Parathyroid adenoma (tissue), 2 donors: ENCODE measurements at regions not wholly inside any gene's neighbourhood (a gene's known extent, or its start where the extent isn't known, plus 50 kb on each side); places are given as distances from the start of the nearest gene placed in this dataset.

Experiments used
- H2AFZ ChIP-seq: fragments of 300-600 bp; sonication (generic); one replicate; pipeline ENCODE4 v1.7.0; 2017; ENCODE audit warnings: antibody characterized with exemption, mild to moderate bottlenecking
- H3K27ac ChIP-seq: fragments of 300-600 bp; sonication (generic); one replicate; pipeline ENCODE4 v1.7.0; 2017
- H3K27me3 ChIP-seq: fragments of 300-600 bp; sonication (generic); one replicate; pipeline ENCODE4 v1.7.0; 2017; ENCODE audit warnings: low read length; ENCODE audit not compliant: control insufficient read depth, insufficient read depth
- H3K36me3 ChIP-seq: fragments of 300-600 bp; sonication (generic); one replicate; pipeline ENCODE4 v1.7.0; 2017; ENCODE audit warnings: low read length; ENCODE audit not compliant: control insufficient read depth, insufficient read depth
- H3K4me1 ChIP-seq: fragments of 300-600 bp; sonication (generic); one replicate; pipeline ENCODE4 v1.7.0; 2017; ENCODE audit warnings: control low read depth
- H3K4me2 ChIP-seq: fragments of 300-600 bp; sonication (generic); one replicate; pipeline ENCODE4 v1.7.0; 2017; ENCODE audit warnings: low read length
- H3K4me3 ChIP-seq: fragments of 300-600 bp; sonication (generic); one replicate; pipeline ENCODE4 v1.7.0; 2017; ENCODE audit warnings: low read depth, low read length
- H3K79me2 ChIP-seq: fragments of 300-600 bp; sonication (generic); one replicate; pipeline ENCODE4 v1.7.0; 2017; ENCODE audit warnings: control low read depth
- H3K9ac ChIP-seq: fragments of 300-600 bp; sonication (generic); one replicate; pipeline ENCODE4 v1.7.0; 2017; ENCODE audit warnings: mild to moderate bottlenecking
- H3K9me3 ChIP-seq: fragments of 300-600 bp; sonication (generic); one replicate; pipeline ENCODE4 v1.7.0; 2017; ENCODE audit warnings: low read length; ENCODE audit not compliant: control insufficient read depth
- CTCF ChIP-seq: fragments of 300-600 bp; sonication (generic); IDR thresholded peaks from one replicate; pipeline ENCODE4 v1.7.0; 2017; ENCODE audit warnings: antibody characterized with exemption, mild to moderate bottlenecking
- donor health status: primary hyperparathyroidism.

GRCh38 chr14:54102051-54102456 is 145.4 kb upstream of the BMP4 start:
- H3K4me3 ChIP-seq, result no peak overlapping the region
- no peaks in the 10 kb centered on the region for H3K27me3 ChIP-seq
- H2AFZ ChIP-seq, result no peak overlapping the region
- no peaks in the 10 kb centered on the region for H3K9me3 ChIP-seq
- H3K9ac ChIP-seq, result no peak overlapping the region
- no peaks in the 10 kb centered on the region for H3K36me3 ChIP-seq
- no peak for TF ChIP-seq CTCF
- H3K27ac ChIP-seq, result no peak overlapping the region
- no peaks in the 10 kb centered on the region for H3K79me2 ChIP-seq
- no peaks in the 10 kb centered on the region for H3K4me1 ChIP-seq
- no peak overlapping the region for H3K4me2 ChIP-seq

GRCh38 chr14:54102530-54102929 is 145.9 kb upstream of the BMP4 start:
- Histone ChIP-seq H3K27ac (no peak overlapping the region), H2AFZ (no peak overlapping the region)

GRCh38 chr14:54104601-54105145 is 148.0 kb upstream of the BMP4 start:
- H3K27ac ChIP-seq, result no peak overlapping the region
- TF ChIP-seq CTCF, result no peak
- H2AFZ ChIP-seq, result no peak overlapping the region
- no peaks in the 10 kb centered on the region for H3K4me1 ChIP-seq
- no peak overlapping the region for H3K4me2 ChIP-seq
- no peak overlapping the region for H3K4me3 ChIP-seq
- H3K9ac ChIP-seq, result no peak overlapping the region
- H3K9me3 ChIP-seq, result no peaks in the 10 kb centered on the region
- H3K79me2 ChIP-seq, result no peaks in the 10 kb centered on the region
- no peaks in the 10 kb centered on the region for H3K27me3 ChIP-seq
- no peaks in the 10 kb centered on the region for H3K36me3 ChIP-seq

More at GRCh38 chr14:54102530-54102929, 145.9 kb upstream of the BMP4 start:
- Histone ChIP-seq H3K79me2 (no peaks in the 10 kb centered on the region), H3K9ac (no peak overlapping the region), H3K4me2 (no peak overlapping the region), H3K36me3 (no peaks in the 10 kb centered on the region), H3K27me3 (no peaks in the 10 kb centered on the region), H3K9me3 (no peaks in the 10 kb centered on the region), H3K4me1 (no peaks in the 10 kb centered on the region), H3K4me3 (no peak overlapping the region)
- TF ChIP-seq CTCF, result no peak

- Histone ChIP-seq H3K4me3 (no peak overlapping the region), H3K9ac (no peak overlapping the region), H3K79me2 (no peaks in the 10 kb centered on the region), H3K9me3 (no peaks in the 10 kb centered on the region), H3K27me3 (no peaks in the 10 kb centered on the region), H3K27ac (no peak overlapping the region), H3K4me1 (no peaks in the 10 kb centered on the region), H3K4me2 (no peak overlapping the region), H2AFZ (no peak overlapping the region), H3K36me3 (no peaks in the 10 kb centered on the region)
- TF ChIP-seq CTCF, result no peak
These were observed 148.8 kb upstream of the BMP4 start for GRCh38 chr14:54105406-54105805.

GRCh38 chr14:54105898-54106297 is 149.3 kb upstream of the BMP4 start:
- Histone ChIP-seq H3K9me3 (no peaks in the 10 kb centered on the region), H3K4me3 (no peak overlapping the region), H3K4me1 (no peaks in the 10 kb centered on the region), H3K9ac (no peak overlapping the region), H3K36me3 (no peaks in the 10 kb centered on the region), H3K79me2 (no peaks in the 10 kb centered on the region), H3K27me3 (no peaks in the 10 kb centered on the region), H3K27ac (no peak overlapping the region), H3K4me2 (no peak overlapping the region), H2AFZ (no peak overlapping the region)
- TF ChIP-seq CTCF, result no peak
